H9 (cell line): ENCODE measurements at regions not wholly inside any gene's neighbourhood (a gene's known extent, or its start where the extent isn't known, plus 50 kb on each side); places are given as distances from the start of the nearest gene placed in this dataset.

Experiments used
- DNase-seq: peaks from one replicate; pipeline ENCODE4 v3.0.0-alpha.2; 2017
- H2AFZ ChIP-seq: one replicate; pipeline ENCODE4 v1.6.1; 2013; ENCODE audit warnings: mild to moderate bottlenecking, low read length, control low read depth, moderate library complexity
- H2AK5ac ChIP-seq: 2 replicates; pipeline ENCODE4 v1.6.1; 2013; ENCODE audit warnings: low read length, control low read depth, mixed read lengths; ENCODE audit not compliant: insufficient read length
- H2BK120ac ChIP-seq: one replicate; pipeline ENCODE4 v1.6.1; 2013; ENCODE audit warnings: low read depth, mild to moderate bottlenecking, low read length, control low read depth, inconsistent platforms; ENCODE audit not compliant: poor library complexity, severe bottlenecking
- H2BK12ac ChIP-seq: 2 replicates; pipeline ENCODE4 v1.6.1; 2013; ENCODE audit warnings: low read length, control low read depth, mixed read lengths, low read depth; ENCODE audit not compliant: insufficient read length
- H2BK15ac ChIP-seq: 2 replicates; pipeline ENCODE4 v1.6.1; 2013; ENCODE audit warnings: low read depth, low read length, control low read depth
- H2BK20ac ChIP-seq: one replicate; pipeline ENCODE4 v1.6.1; 2013; ENCODE audit warnings: low read depth, mild to moderate bottlenecking, low read length, control low read depth, inconsistent platforms; ENCODE audit not compliant: poor library complexity, severe bottlenecking
- H2BK5ac ChIP-seq: 2 replicates; pipeline ENCODE4 v1.6.1; 2013; ENCODE audit warnings: low read length, control low read depth, mixed read lengths; ENCODE audit not compliant: insufficient read length
- H3K14ac ChIP-seq: 2 replicates; pipeline ENCODE4 v1.6.1; 2013; ENCODE audit warnings: low read length, control low read depth; ENCODE audit not compliant: insufficient read depth
- H3K18ac ChIP-seq: 2 replicates; pipeline ENCODE4 v1.6.1; 2013; ENCODE audit warnings: low read depth, mild to moderate bottlenecking, mixed read lengths, low read length, control low read depth; ENCODE audit not compliant: insufficient read length
- H3K23ac ChIP-seq: 2 replicates; pipeline ENCODE4 v1.6.1; 2013; ENCODE audit warnings: low read length, control low read depth, mixed read lengths, low read depth; ENCODE audit not compliant: insufficient read length
- H3K23me2 ChIP-seq: 2 replicates; pipeline ENCODE4 v1.6.1; 2013; ENCODE audit warnings: low read depth, mild to moderate bottlenecking, mixed read lengths, low read length, control low read depth; ENCODE audit not compliant: insufficient read length, poor library complexity, severe bottlenecking
- H3K27ac ChIP-seq: 2 replicates; pipeline ENCODE4 v1.5.1; 2013; ENCODE audit warnings: low read length, control low read depth, mixed read lengths, low read depth; ENCODE audit not compliant: insufficient read length
- H3K27me3 ChIP-seq: 2 replicates; pipeline ENCODE4 v1.6.1; 2013; ENCODE audit warnings: low read length, control low read depth, inconsistent platforms; ENCODE audit not compliant: insufficient read depth
- H3K4ac ChIP-seq: 2 replicates; pipeline ENCODE4 v1.6.1; 2013; ENCODE audit warnings: low read depth, mild to moderate bottlenecking, control low read depth, inconsistent platforms, low read length, moderate library complexity
- H3K4me1 ChIP-seq: 2 replicates; pipeline ENCODE4 v1.6.1; 2013; ENCODE audit warnings: low read length, control low read depth, inconsistent platforms; ENCODE audit not compliant: insufficient read depth
- H3K4me2 ChIP-seq: 2 replicates; pipeline ENCODE4 v1.6.1; 2013; ENCODE audit warnings: low read length, control low read depth, mixed read lengths; ENCODE audit not compliant: insufficient read length, insufficient read depth
- H3K56ac ChIP-seq: 2 replicates; pipeline ENCODE4 v1.6.1; 2013; ENCODE audit warnings: low read depth, mild to moderate bottlenecking, mixed read lengths, low read length, control low read depth; ENCODE audit not compliant: insufficient read length
- H3K79me1 ChIP-seq: 2 replicates; pipeline ENCODE4 v1.6.1; 2013; ENCODE audit warnings: low read depth, mild to moderate bottlenecking, moderate library complexity, low read length, control low read depth, inconsistent platforms; ENCODE audit not compliant: insufficient read depth, poor library complexity, severe bottlenecking
- H3K79me2 ChIP-seq: 2 replicates; pipeline ENCODE4 v1.6.1; 2013; ENCODE audit warnings: low read length, control low read depth, inconsistent platforms; ENCODE audit not compliant: insufficient read depth
- H3K9ac ChIP-seq: 2 replicates; pipeline ENCODE4 v1.6.1; 2013; ENCODE audit warnings: low read length, control low read depth, mixed read lengths; ENCODE audit not compliant: insufficient read length; ENCODE audit errors: extremely low read depth
- H3K9me3 ChIP-seq: one replicate; pipeline ENCODE4 v1.6.1; 2013; ENCODE audit warnings: low read depth, low read length, inconsistent platforms; ENCODE audit not compliant: control insufficient read depth
- H3T11ph ChIP-seq: one replicate; pipeline ENCODE4 v1.6.1; 2013; ENCODE audit warnings: mild to moderate bottlenecking, low read length, control low read depth, inconsistent platforms
- H4K20me1 ChIP-seq: one replicate; pipeline ENCODE4 v1.6.1; 2013; ENCODE audit not compliant: control insufficient read depth, insufficient read length, insufficient read depth
- H4K5ac ChIP-seq: 2 replicates; pipeline ENCODE4 v1.6.1; 2013; ENCODE audit warnings: low read depth, mild to moderate bottlenecking, mixed read lengths, low read length, control low read depth; ENCODE audit not compliant: insufficient read length
- H4K8ac ChIP-seq: replicated peaks from 2 replicates; pipeline ENCODE4 v1.6.1; 2013; ENCODE audit warnings: low read length, control low read depth, mixed read lengths, low read depth; ENCODE audit not compliant: insufficient read length
- H4K91ac ChIP-seq: 2 replicates; pipeline ENCODE4 v1.6.1; 2013; ENCODE audit warnings: low read depth, mild to moderate bottlenecking, moderate library complexity, mixed read lengths, low read length, control low read depth; ENCODE audit not compliant: insufficient read length
- H3K27ac Mint-ChIP-seq, 3 experiments: 2 replicates in 2 of 3; 3 replicates in 1 of 3; pipeline ENCODE4 v1.8.0; 2020 to 2021; ENCODE audit warnings: mixed read lengths in 3 of 3, mild to moderate bottlenecking in 1 of 3, moderate library complexity in 1 of 3
- H3K27me3 Mint-ChIP-seq: 2 replicates; pipeline ENCODE4 v1.8.0; 2021; ENCODE audit warnings: low read depth, mild to moderate bottlenecking, moderate library complexity, mixed read lengths
- H3K36me3 Mint-ChIP-seq, 3 experiments: 2 replicates in 2 of 3; 3 replicates in 1 of 3; pipeline ENCODE4 v1.8.0; 2020 to 2021; ENCODE audit warnings: low read depth in 3 of 3, mixed read lengths in 3 of 3; ENCODE audit not compliant: insufficient read depth in 1 of 3
- H3K4me1 Mint-ChIP-seq, 2 experiments: 2 replicates each; pipeline ENCODE4 v1.8.0; 2020; ENCODE audit warnings: mixed read lengths in 2 of 2
- H3K4me3 Mint-ChIP-seq, 2 experiments: 2 replicates in 1 of 2; 3 replicates in 1 of 2; pipeline ENCODE4 v1.8.0; 2020 to 2021; ENCODE audit warnings: mild to moderate bottlenecking in 2 of 2, mixed read lengths in 2 of 2, moderate library complexity in 1 of 2
- H3K9me3 Mint-ChIP-seq, 2 experiments: 2 replicates in 1 of 2; 3 replicates in 1 of 2; pipeline ENCODE4 v1.8.0; 2020; ENCODE audit warnings: mild to moderate bottlenecking in 2 of 2, mixed read lengths in 2 of 2, moderate library complexity in 1 of 2
- CTCF ChIP-seq: fragments of 200-600 bp; sonication (generic); conservative IDR thresholded peaks from 3 replicates; pipeline ENCODE4 v1.8.0; 2021; ENCODE audit warnings: antibody characterized with exemption, mild to moderate bottlenecking
- WGBS: extraction: QIAGEN DNeasy Blood & Tissue Kit; methylation state at CpG from one replicate; pipeline ENCODE4 v1.1.7; 2013; ENCODE audit warnings: missing lambda C conversion rate, low lambda C conversion rate, mixed read lengths; ENCODE audit not compliant: insufficient read length; ENCODE audit errors: extremely low coverage; 5-methylcytosine and 5-hydroxymethylcytosine counted together

GRCh38 chr7:49037346-49038210, 113.2 kb downstream of the CDC14C start:
- Histone ChIP-seq H2AK5ac (no peak overlapping the region), H2BK5ac (no peak overlapping the region), H3K56ac (no peak overlapping the region), H3K4ac (no peak overlapping the region), H2BK15ac (no peak overlapping the region), H3K9ac (no peak overlapping the region), H4K5ac (no peak overlapping the region), H2BK12ac (no peak overlapping the region), H3K27ac (peak overlapping the region; percentile 48), H3K9me3 (no peaks in the 10 kb centered on the region), H4K91ac (no peak overlapping the region), H3K23me2 (no peaks in the 10 kb centered on the region), H3T11ph (no peak overlapping the region), H3K27me3 (no peaks in the 10 kb centered on the region), H2AFZ (no peak overlapping the region), H2BK120ac (no peak overlapping the region), H3K23ac (no peak overlapping the region), H3K4me2 (peak overlapping the region; percentile 19), H3K18ac (no peak overlapping the region), H2BK20ac (no peak overlapping the region), H3K4me1 (peaks cover 10% of the 10 kb centered on the region; the same call in 1 of the 2 replicates), H3K14ac (no peak overlapping the region), H3K79me1 (no peaks in the 10 kb centered on the region), H4K8ac (no peak overlapping the region), H4K20me1 (no peaks in the 10 kb centered on the region), H3K79me2 (no peaks in the 10 kb centered on the region)
- Mint-ChIP-seq H3K4me1 (peaks cover 41 to 43% of the 10 kb centered on the region in 2 experiments), H3K36me3 (peaks cover 0 to 7% (median 0%) of the 10 kb centered on the region in 3 experiments; a peak in 2 of 7 replicates), H3K9me3 (no peaks in the 10 kb centered on the region; a peak in 1 of 5 replicates), H3K4me3 (peak overlapping the region; percentile 24 to 35; a peak in 4 of 5 replicates), H3K27ac (peak overlapping the region; percentile 80 to 97 (median 97); a peak in 6 of 7 replicates), H3K27me3 (no peaks in the 10 kb centered on the region)
- no peak for DNase-seq
- TF ChIP-seq CTCF = no peak
- WGBS = no CpG with 5 or more reads among the region's 2 CpGs
